NAMALWA (cell line): ENCODE measurements at regions not wholly inside any gene's neighbourhood (a gene's known extent, or its start where the extent isn't known, plus 50 kb on each side); places are given as distances from the start of the nearest gene placed in this dataset.
A peak's percentile ranks its signal among the peaks of the same experiment; 100 is the strongest.

ENCODE experiments used
- DNase-seq: peaks from one replicate; pipeline ENCODE4 v3.0.0-alpha.2; 2015; ENCODE audit warnings: low spot score

DNA sequence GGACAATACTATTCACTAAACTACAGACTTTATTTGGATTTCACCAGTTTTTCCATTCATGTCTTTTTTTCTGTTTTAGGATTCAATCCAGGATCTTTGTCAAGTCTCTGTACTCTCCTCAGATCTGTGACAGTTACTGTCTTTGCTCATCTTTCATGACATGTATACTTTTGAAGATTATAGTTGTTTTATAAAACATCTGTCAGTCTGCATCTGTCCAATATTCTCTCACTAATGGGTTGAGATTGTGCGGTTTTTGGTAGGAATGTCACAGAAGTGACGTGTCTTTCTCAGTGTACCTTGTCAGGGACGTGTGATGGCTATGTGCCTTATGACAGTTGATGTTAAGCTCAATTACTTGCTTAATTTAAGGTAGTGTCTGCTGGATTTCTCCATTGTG, 124.9 kb upstream of the TPK1 start:
- no peak for DNase-seq

DNA sequence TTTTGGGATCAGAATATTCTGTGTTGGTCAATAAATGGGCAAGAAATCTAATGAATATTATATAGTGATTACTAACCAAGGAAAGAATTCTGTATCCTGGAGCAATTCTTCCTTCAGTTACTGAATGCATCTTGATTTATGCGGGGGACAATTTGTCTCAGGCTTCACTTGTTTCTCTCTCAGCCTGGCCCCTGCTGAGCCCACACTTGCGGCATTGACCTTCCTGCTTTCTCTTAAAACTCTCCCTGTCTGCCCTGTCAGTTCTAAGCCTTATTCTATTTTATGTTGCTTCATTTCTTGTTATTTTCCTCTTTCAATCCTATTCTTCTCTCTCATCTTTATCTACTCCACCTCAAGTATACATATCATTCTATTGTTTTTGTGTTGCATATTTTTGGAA, 122.1 kb upstream of the TPK1 start:
- no peak for DNase-seq

DNA sequence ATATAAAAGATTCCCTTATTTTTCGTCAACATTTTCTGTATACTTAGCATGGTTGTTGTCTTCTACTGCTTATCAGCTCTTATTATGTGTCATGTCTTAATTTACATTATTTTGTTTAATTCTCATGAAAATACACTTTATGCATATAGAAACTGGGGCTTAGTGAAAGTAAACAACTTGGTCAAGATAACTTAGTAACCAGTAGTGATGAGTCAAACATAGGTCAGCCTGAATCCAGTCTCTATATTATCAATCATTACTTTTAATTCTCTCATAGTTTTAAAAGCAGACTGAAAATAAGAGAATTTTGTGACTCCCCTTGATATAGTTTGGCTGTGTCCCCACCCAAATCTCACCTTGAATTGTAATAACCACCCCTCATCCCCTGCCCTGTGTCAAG, 119.6 kb upstream of the TPK1 start:
- DNase-seq: no peak

DNA sequence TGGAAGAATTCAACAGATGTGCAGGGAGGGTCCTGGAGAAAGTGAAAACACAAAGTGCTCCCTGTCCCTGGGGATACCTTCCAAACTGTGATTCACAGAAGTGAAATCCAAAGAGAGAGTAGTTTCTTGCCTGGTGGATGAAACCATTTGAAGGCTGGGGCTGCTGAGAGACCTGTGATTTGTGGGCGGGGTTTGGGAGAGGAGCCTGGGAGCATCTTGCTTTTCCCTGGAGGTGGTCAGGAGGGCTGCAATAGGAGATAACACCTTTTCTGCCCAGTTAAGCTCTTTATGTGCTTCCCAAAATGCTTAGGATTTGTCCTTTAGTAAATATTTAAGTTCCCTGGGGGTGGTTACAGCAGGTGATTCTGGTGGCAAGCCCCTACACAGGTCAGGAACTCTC, 105.3 kb upstream of the TPK1 start:
- no peak for DNase-seq

DNA sequence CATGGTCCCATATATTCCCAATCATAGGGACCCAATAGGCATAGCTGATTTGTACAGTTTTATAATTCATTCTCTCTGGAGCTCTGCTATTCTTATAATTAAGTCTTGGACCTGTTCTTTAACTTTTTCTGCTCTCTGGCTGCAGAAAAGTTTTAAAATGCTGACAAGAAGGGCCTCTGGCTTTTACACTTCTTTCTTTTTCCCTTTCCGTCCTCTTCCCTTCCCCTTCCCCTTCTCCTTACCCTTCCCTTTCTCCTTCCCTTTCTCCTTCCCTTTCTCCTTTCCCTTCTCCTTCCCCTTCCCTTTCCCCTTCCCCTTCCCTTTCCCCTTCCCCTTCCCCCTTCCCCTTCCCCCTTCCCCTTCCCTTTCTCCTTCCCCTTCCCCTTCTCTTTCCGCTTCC, 101.3 kb upstream of the TPK1 start:
- no peak for DNase-seq

DNA sequence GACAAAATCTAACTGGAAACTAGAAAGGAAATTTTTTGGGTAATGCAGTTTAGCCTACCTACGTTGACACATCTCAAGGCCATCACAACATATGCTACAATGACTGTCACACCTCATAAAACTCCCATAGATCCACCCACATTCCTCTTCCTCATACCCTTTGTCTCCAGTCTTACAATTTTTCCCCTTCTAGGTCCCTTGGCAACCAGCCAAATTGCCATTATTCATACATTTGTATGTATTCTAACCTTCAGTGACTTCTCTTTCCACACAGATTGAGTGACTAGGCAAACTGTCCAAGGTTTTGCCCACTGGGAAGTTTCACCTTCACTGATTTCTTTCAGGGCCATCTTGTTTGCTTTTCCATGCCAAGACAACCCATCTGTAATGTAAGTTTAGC, 100.5 kb upstream of the TPK1 start:
- no peak for DNase-seq

DNA sequence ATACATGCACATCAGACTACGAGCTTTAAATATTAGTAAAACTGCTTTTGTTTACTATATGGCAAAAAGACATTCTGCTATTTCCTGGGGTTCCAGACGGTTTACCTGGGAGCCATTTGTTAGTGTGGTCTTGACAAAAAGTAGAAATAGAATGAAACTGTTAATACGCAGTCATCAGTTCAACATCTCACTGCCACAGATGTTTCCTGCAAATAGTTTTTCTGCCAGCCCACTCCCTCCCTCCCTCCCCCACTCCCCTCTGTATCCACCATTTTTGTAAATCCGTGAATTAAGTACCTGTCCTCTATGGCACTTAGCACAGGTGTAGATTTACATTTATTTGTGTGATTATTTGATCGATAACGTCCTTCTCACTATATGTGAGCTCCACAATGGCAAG, 74.6 kb upstream of the TPK1 start:
- DNase-seq: no peak

DNA sequence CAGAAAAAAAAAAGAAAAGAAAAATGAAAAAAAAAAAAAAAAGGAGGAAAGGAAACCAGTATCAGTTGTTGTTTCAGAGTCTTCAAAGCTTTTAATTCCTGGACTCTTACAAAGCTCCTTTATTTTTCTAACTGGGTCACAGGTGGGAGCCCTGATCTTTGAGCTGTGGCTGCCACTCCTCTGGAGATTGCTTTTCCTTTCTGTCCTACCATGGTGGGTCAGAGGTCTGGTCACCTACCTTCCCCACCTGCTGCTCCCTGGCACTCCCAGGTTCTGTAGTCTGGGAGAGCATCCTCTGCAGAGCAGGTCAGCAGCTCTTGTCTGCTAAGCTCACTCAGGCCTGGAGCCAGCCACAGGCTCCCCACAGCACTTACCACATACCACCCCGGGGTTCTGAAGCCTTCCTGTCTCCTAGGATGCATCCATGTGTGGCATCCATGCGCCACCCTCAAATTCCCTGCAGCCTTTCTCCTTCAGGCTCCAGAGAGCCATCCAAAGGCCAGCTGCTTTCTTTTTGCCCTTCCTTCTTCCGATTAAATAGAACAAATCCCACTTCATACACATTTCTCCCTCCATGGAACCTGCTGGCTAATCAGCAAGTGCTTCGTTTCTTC, 73.2 kb upstream of the TPK1 start:
- no peak for DNase-seq

DNA sequence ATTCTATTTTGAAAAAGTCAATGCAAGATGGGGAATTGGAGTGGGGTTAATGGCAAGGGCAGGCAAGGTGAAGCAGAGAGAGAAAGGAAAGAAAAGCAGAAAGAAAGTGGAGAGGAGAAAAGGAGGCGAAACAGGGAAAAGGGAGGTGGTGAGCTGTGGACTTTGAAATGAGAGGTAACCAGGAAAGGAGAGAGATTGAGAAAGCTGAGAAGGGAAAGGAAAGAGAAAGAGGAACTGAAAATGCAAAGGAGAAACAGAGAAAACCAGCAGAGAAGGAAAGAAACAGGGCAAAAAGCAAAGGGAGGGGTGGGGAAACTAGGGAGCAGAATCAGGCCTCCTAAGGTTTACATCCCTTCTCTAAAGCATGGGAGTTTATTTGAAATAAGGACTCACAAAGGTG, 72.5 kb upstream of the TPK1 start:
- DNase-seq: peak; percentile 8

DNA sequence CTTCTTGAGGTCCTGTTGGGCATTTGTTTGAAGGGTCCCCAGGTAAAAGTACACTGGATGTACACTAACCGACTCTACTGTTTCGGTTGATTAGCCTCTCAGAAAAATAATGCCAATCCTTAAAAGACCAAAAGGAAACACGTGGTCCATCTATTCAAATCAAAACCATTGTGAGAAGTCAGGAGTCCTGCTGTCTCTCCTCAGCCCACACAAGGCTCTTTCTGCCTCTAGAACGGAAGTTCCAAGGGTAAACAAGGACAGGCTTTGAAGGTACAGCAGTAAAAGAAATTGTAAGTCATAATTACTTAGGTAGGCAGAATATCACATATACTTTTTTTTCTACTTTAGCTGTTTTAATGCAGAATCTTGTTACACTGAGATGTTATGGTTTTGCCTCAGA, 71.7 kb upstream of the TPK1 start:
- DNase-seq: no peak

DNA sequence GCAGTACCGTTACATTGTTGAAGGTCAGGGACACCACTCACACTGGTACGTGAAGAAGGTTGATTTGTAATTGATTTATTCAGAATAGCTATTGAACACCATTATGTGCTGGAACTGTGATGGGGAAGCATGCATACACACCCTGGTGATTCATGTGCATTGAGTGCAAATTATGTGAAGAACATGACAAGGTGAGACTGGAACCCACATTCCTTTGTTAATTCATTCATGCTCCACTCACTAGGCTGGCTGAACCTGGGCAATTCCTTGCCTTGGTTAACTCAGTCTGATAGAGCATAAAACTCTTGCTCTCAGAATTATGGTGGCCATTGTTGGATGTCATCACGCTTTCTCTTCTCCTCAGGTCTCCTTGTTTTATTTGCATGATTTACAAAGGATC, 67.3 kb upstream of the TPK1 start:
- DNase-seq: no peak

DNA sequence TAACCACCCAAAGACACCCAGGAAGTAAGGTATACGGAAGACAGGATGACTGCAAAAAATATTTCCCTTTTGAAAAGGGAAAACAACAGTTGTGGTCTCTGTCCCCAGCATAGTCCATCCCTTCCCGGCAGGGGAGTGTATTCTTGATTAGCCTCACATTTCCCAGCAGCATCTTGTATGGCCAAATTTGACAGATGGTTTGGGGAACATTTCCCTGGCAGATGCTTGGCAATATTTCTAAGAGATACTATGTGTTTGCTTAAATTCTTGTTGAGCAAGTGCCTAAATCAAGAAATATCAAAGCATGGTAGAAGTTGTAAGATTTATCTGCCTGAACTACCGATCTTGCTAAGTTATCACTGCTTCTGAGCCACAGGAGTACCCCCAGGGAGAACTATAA, 56.9 kb upstream of the TPK1 start:
- DNase-seq: no peak
